ENCODE measurements at regions not wholly inside any gene's neighbourhood (a gene's known extent, or its start where the extent isn't known, plus 50 kb on each side); places are given as distances from the start of the nearest gene placed in this dataset.

GRCh38 chr5:124104821-124105220, 592.8 kb downstream of the CSNK1G3 start:
- no peak overlapping the region for H3K9ac ChIP-seq (ENCODE audit: low read length)
- intact Hi-C loops (cut with micrococcal nuclease), result no loop called here
- H3K36me3 ChIP-seq (replicated peaks in 1 of 2; ENCODE audit: control extremely low read depth in 1 of 2, control insufficient read depth in 1 of 2, extremely low read depth in 1 of 2, insufficient read depth in 2 of 2, low read length in 1 of 2), result no peaks in the 10 kb centered on the region
- ChIA-PET CTCF (no interaction called here), POLR2A (no interaction called here)
- ATAC-seq (ENCODE audit: low read depth) (no peak), DNase-seq (no peak)
- H2AFZ ChIP-seq (ENCODE audit: insufficient read depth, low read depth, low read length, poor library complexity, severe bottlenecking), result no peak overlapping the region
- no peak overlapping the region for H3K4me3 ChIP-seq (ENCODE audit: control extremely low read depth in 1 of 5, extremely low read depth in 1 of 5, insufficient read depth in 1 of 5, low read depth in 2 of 5, low read length in 4 of 5)
- Mint-ChIP-seq H3K4me3 (no peak overlapping the region), H3K9me3 (ENCODE audit: insufficient read depth) (no peaks in the 10 kb centered on the region), H3K4me1 (no peaks in the 10 kb centered on the region), H3K27me3 (no peaks in the 10 kb centered on the region), H3K27ac (no peak overlapping the region)
- no peaks in the 10 kb centered on the region for H3K4me1 ChIP-seq (ENCODE audit: control insufficient read depth in 2 of 2, insufficient read depth in 2 of 2, low read length in 2 of 2)
- 92% methylated on average over 1 of the region's 1 CpG for WGBS (ENCODE audit: insufficient coverage)
- H3K4me2 ChIP-seq (replicated peaks; ENCODE audit: low read depth, low read length, poor library complexity, severe bottlenecking), result no peak overlapping the region
- no peaks in the 10 kb centered on the region for H3K9me3 ChIP-seq (ENCODE audit: control extremely low read depth in 1 of 3, control insufficient read depth in 2 of 3, insufficient read depth in 1 of 3, low read length in 2 of 3)
- H4K20me1 ChIP-seq (ENCODE audit: control insufficient read depth, insufficient read depth, low read length, poor library complexity, severe bottlenecking), result no peaks in the 10 kb centered on the region
- no peak for TF ChIP-seq EZH2 (IDR thresholded peaks at IDR 0.05; ENCODE audit: borderline replicate concordance, insufficient read depth, low read depth, low read length, poor library complexity, severe bottlenecking)
- no peaks in the 10 kb centered on the region for H3K79me2 ChIP-seq (ENCODE audit: control insufficient read depth, insufficient read depth, low read length)
- H3K27me3 ChIP-seq (replicated peaks in 1 of 4; ENCODE audit: control extremely low read depth in 1 of 4, control insufficient read depth in 3 of 4, insufficient read depth in 4 of 4, low read length in 3 of 4), result no peaks in the 10 kb centered on the region
- no peak overlapping the region for H3K27ac ChIP-seq (ENCODE audit: low read length in 2 of 2)

GRCh38 chr5:124104344-124104743, 592.4 kb downstream of the CSNK1G3 start:
- 100% methylated on average over 1 of the region's 3 CpGs for whole genome bisulfite sequencing (ENCODE audit: insufficient coverage)
- CTCF ChIA-PET, result no interaction called here

More at GRCh38 chr5:124104344-124104743, 592.4 kb downstream of the CSNK1G3 start:
- DNase-seq (no peak), ATAC-seq (ENCODE audit: low read depth) (no peak)
- no peaks in the 10 kb centered on the region for H3K4me1 ChIP-seq (ENCODE audit: control insufficient read depth in 2 of 2, insufficient read depth in 2 of 2, low read length in 2 of 2)
- H3K9ac ChIP-seq (ENCODE audit: low read length), result no peak overlapping the region
- no peak overlapping the region for H3K4me2 ChIP-seq (replicated peaks; ENCODE audit: low read depth, low read length, poor library complexity, severe bottlenecking)
- Mint-ChIP-seq H3K27me3 (no peaks in the 10 kb centered on the region), H3K4me3 (no peak overlapping the region), H3K9me3 (ENCODE audit: insufficient read depth) (no peaks in the 10 kb centered on the region), H3K27ac (no peak overlapping the region), H3K4me1 (no peaks in the 10 kb centered on the region)
- TF ChIP-seq CTCF (IDR thresholded peaks at IDR 0.05), result no peak
- TF ChIP-seq EZH2 (IDR thresholded peaks at IDR 0.05; ENCODE audit: borderline replicate concordance, insufficient read depth, low read depth, low read length, poor library complexity, severe bottlenecking), result no peak
- no peak overlapping the region for H3K27ac ChIP-seq (ENCODE audit: low read length in 2 of 2)
- no peaks in the 10 kb centered on the region for H3K79me2 ChIP-seq (ENCODE audit: control insufficient read depth, insufficient read depth, low read length)
- H3K27me3 ChIP-seq (replicated peaks in 1 of 4; ENCODE audit: control extremely low read depth in 1 of 4, control insufficient read depth in 3 of 4, insufficient read depth in 4 of 4, low read length in 3 of 4), result no peaks in the 10 kb centered on the region
- no peaks in the 10 kb centered on the region for H4K20me1 ChIP-seq (ENCODE audit: control insufficient read depth, insufficient read depth, low read length, poor library complexity, severe bottlenecking)
- H3K9me3 ChIP-seq (ENCODE audit: control extremely low read depth in 1 of 3, control insufficient read depth in 2 of 3, insufficient read depth in 1 of 3, low read length in 2 of 3), result no peaks in the 10 kb centered on the region
- no peaks in the 10 kb centered on the region for H3K36me3 ChIP-seq (replicated peaks in 1 of 2; ENCODE audit: control extremely low read depth in 1 of 2, control insufficient read depth in 1 of 2, extremely low read depth in 1 of 2, insufficient read depth in 2 of 2, low read length in 1 of 2)
- POLR2A ChIA-PET, result no interaction called here
- intact Hi-C loops (cut with micrococcal nuclease), result no loop called here
- no peak overlapping the region for H3K4me3 ChIP-seq (ENCODE audit: control extremely low read depth in 1 of 5, extremely low read depth in 1 of 5, insufficient read depth in 1 of 5, low read depth in 2 of 5, low read length in 4 of 5)
- no peak overlapping the region for H2AFZ ChIP-seq (ENCODE audit: insufficient read depth, low read depth, low read length, poor library complexity, severe bottlenecking)
